PC-9 (cell line): ENCODE measurements at regions not wholly inside any gene's neighbourhood (a gene's known extent, or its start where the extent isn't known, plus 50 kb on each side); places are given as distances from the start of the nearest gene placed in this dataset.

Experiments used
- BruUV-seq: library from RNA; stranded (reverse); fragments of 400-500 nt; replicated peaks from 2 replicates; lab custom pipeline; 2021; lab: Mats Ljungman, UMichigan
- CTCF ChIA-PET: fragments of 300-600 bp; sonication (Branson Sonifier 250); formaldehyde crosslinking; loops from one replicate; lab custom pipeline; 2022; ENCODE audit warnings: antibody characterized with exemption; lab: Charles Lee
- POLR2A ChIA-PET: fragments of 300-600 bp; sonication (Branson Sonifier 250); formaldehyde crosslinking; loops from one replicate; lab custom pipeline; 2022; ENCODE audit warnings: antibody characterized with exemption; ENCODE audit not compliant: unreplicated experiment; lab: Charles Lee
- DNase-seq, 2 experiments: peaks; one replicate each; pipeline versions ENCODE4 v3.0.0 to v3.0.0-alpha.2; 2015 to 2022; ENCODE audit warnings: mixed read lengths in 1 of 2
- H2AFZ ChIP-seq: fragments of 200-600 bp; sonication (generic); 2 replicates; pipeline ENCODE4 v1.8.1; 2017; ENCODE audit warnings: antibody characterized with exemption
- H3F3A ChIP-seq: fragments of 200-600 bp; sonication (generic); 2 replicates; pipeline ENCODE4 v1.8.1; 2017; ENCODE audit warnings: antibody characterized with exemption, mild to moderate bottlenecking, low read depth; ENCODE audit not compliant: insufficient read depth
- H3K27ac ChIP-seq: fragments of 200-600 bp; sonication (generic); 2 replicates; pipeline ENCODE4 v1.6.1; 2016; ENCODE audit warnings: mixed run types
- H3K27me3 ChIP-seq: fragments of 200-600 bp; sonication (generic); 2 replicates; pipeline ENCODE4 v1.6.1; 2016; ENCODE audit warnings: low read depth, mixed run types; ENCODE audit not compliant: insufficient read depth
- H3K36me3 ChIP-seq: fragments of 200-600 bp; sonication (generic); 2 replicates; pipeline ENCODE4 v1.6.1; 2016; ENCODE audit warnings: low read depth, mixed run types
- H3K4me1 ChIP-seq: fragments of 200-600 bp; sonication (generic); replicated peaks from 2 replicates; pipeline ENCODE4 v1.6.1; 2016; ENCODE audit warnings: mixed run types; ENCODE audit not compliant: insufficient read depth
- H3K4me2 ChIP-seq: fragments of 200-600 bp; sonication (generic); 2 replicates; pipeline ENCODE4 v1.6.1; 2017; ENCODE audit warnings: mixed run types
- H3K4me3 ChIP-seq: fragments of 200-600 bp; sonication (generic); 2 replicates; pipeline ENCODE4 v1.6.1; 2016; ENCODE audit warnings: mixed run types
- H3K79me2 ChIP-seq: fragments of 200-600 bp; sonication (generic); 2 replicates; pipeline ENCODE4 v1.6.1; 2017; ENCODE audit warnings: low read depth, mixed run types
- H3K9me2 ChIP-seq: fragments of 200-600 bp; sonication (generic); 2 replicates; pipeline ENCODE4 v1.8.1; 2017; ENCODE audit warnings: mild to moderate bottlenecking; ENCODE audit not compliant: insufficient read depth
- H3K9me3 ChIP-seq: fragments of 200-600 bp; sonication (generic); 2 replicates; pipeline ENCODE4 v1.8.1; 2016; ENCODE audit warnings: low read depth; ENCODE audit not compliant: insufficient read depth
- H4K20me1 ChIP-seq: fragments of 200-600 bp; sonication (generic); 2 replicates; pipeline ENCODE4 v1.8.1; 2017; ENCODE audit not compliant: insufficient read depth
- CTCF ChIP-seq: fragments of 200-600 bp; sonication (generic); conservative IDR thresholded peaks from 2 replicates; pipeline ENCODE4 v1.6.1; 2017; ENCODE audit warnings: mixed run types, antibody characterized with exemption, mild to moderate bottlenecking, moderate library complexity
- EZH2 ChIP-seq: fragments of 200-600 bp; sonication (generic); IDR thresholded peaks from 2 replicates; pipeline ENCODE4 v1.8.0; 2017; ENCODE audit warnings: antibody characterized with exemption, low read depth
- intact Hi-C: fragments of 100-400 bp; cut with micrococcal nuclease; formaldehyde crosslinking; loops from one replicate; pipeline ENCODE4 v1.10.0; 2022; ENCODE audit not compliant: unreplicated experiment

- BruUV-seq: no TSS peak
- Histone ChIP-seq H3K9me3 (no peaks in the 10 kb centered on the region), H2AFZ (no peak overlapping the region), H3F3A (no peaks in the 10 kb centered on the region), H4K20me1 (no peaks in the 10 kb centered on the region), H3K79me2 (no peaks in the 10 kb centered on the region), H3K9me2 (no peaks in the 10 kb centered on the region), H3K4me3 (no peak overlapping the region), H3K4me1 (no peaks in the 10 kb centered on the region), H3K4me2 (no peak overlapping the region), H3K36me3 (no peaks in the 10 kb centered on the region), H3K27me3 (no peaks in the 10 kb centered on the region), H3K27ac (no peak overlapping the region)
- POLR2A ChIA-PET: no interaction called here
- TF ChIP-seq EZH2 (no peak), CTCF (no peak)
- CTCF ChIA-PET: no interaction called here
- no peak for DNase-seq
- intact Hi-C loops: no loop called here
Measured at GRCh38 chr5:30113542-30113941, 1079.9 kb upstream of the CDH6 start.

GRCh38 chr5:30112867-30113266 is 1080.6 kb upstream of the CDH6 start:
- TF ChIP-seq CTCF: no peak
- no peak for TF ChIP-seq EZH2
- Histone ChIP-seq H3K4me2 (no peak overlapping the region), H3K9me3 (no peaks in the 10 kb centered on the region), H3K9me2 (no peaks in the 10 kb centered on the region), H3K4me1 (no peaks in the 10 kb centered on the region), H3K4me3 (no peak overlapping the region), H3K27ac (no peak overlapping the region), H3K27me3 (no peaks in the 10 kb centered on the region), H2AFZ (no peak overlapping the region), H3K36me3 (no peaks in the 10 kb centered on the region), H3K79me2 (no peaks in the 10 kb centered on the region), H4K20me1 (no peaks in the 10 kb centered on the region), H3F3A (no peaks in the 10 kb centered on the region)
- no peak for DNase-seq
- ChIA-PET POLR2A (no interaction called here), CTCF (no interaction called here)
- intact Hi-C loops: no loop called here
- no TSS peak for BruUV-seq

- H3K36me3 ChIP-seq: no peaks in the 10 kb centered on the region
- no peaks in the 10 kb centered on the region for H3K27me3 ChIP-seq
- CTCF ChIA-PET: no interaction called here
- H3K4me3 ChIP-seq: no peak overlapping the region
- POLR2A ChIA-PET: no interaction called here
- H3K9me2 ChIP-seq: 0 out of 2 replicates have a peak, but pooled peaks cover 4% of the 10 kb centered on the region
- no peaks in the 10 kb centered on the region for H3K9me3 ChIP-seq
- H3K79me2 ChIP-seq: no peaks in the 10 kb centered on the region
- no peaks in the 10 kb centered on the region for H4K20me1 ChIP-seq
- no TSS peak for BruUV-seq
- no peak for TF ChIP-seq EZH2
- no peak for TF ChIP-seq CTCF
- intact Hi-C loops: no loop called here
- H3K4me2 ChIP-seq: no peak overlapping the region
- no peak for DNase-seq
- no peaks in the 10 kb centered on the region for H3K4me1 ChIP-seq
- H3F3A ChIP-seq: no peaks in the 10 kb centered on the region
- H3K27ac ChIP-seq: no peak overlapping the region
- H2AFZ ChIP-seq: no peak overlapping the region
Measured at GRCh38 chr5:30108051-30108450, 1085.4 kb upstream of the CDH6 start.
